CD1c-positive myeloid dendritic cell (primary cell): ENCODE measurements at regions not wholly inside any gene's neighbourhood (a gene's known extent, or its start where the extent isn't known, plus 50 kb on each side); places are given as distances from the start of the nearest gene placed in this dataset.
"Not testable (repeated sequence)": the region's sequence is repeated elsewhere in the genome, so short reads cannot be mapped to it uniquely, and the experiment has no call there.

Experiments
- DNase-seq: peaks from one replicate; pipeline ENCODE4 v3.0.0-alpha.2; 2016; ENCODE audit errors: extremely low spot score

DNA sequence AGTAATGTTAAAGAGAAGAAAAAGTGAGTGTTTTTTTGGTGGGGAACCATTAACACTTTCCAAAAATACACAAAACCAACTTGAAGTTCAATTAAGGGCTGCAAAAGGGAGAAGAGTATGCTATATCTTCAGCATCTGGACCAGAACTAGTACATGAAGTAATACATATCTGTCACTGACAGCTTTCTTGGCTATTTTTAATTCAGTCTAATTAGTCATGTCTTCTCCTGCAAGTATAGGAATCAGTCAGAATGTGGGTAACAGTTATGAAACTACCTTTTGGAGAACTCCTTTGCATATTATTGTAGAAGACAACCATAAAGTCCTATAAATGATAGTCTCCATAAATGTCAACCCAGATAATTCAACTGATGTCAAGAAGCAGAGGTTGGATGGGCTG, 901.2 kb downstream of the TTLL7 start:
- DNase-seq = no peak

DNA sequence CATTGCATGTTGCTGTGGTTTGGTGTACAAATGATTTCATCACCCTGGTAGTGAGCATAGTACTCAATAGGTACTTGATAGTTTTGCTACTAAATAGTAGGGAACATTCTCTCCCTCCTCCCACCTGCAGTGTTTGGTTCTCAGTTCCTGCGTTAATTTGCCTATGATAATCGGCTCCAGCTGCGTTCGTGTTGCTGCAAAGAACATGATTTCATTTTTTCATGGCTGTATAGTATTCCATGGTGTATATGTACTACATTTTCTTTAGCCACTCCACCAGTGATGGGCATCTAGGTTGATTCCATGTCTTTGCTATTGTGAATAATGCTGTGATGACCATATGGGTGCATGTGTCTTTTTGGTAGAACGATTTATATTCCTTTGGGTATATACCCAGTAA, 903.4 kb downstream of the TTLL7 start:
- DNase-seq = no peak

DNA sequence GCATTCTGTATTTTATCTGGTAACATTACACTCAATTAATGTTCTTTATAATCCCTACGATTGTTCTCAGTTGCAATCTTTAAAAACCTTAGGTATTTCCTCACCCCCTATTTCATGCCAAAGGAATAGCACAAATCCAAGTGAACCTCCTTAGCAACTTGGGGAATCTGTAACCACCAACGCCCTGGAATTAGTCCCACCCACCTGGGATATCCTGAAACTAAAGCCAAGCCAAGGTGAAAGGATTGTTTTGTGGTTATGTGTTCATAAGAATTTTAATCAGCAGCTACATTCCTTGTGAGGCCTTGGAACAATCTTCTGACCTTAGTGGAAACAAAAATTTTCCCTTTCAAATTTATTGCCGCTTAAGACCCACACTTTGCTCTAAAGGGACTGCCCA, 908.7 kb downstream of the TTLL7 start:
- no peak for DNase-seq

DNA sequence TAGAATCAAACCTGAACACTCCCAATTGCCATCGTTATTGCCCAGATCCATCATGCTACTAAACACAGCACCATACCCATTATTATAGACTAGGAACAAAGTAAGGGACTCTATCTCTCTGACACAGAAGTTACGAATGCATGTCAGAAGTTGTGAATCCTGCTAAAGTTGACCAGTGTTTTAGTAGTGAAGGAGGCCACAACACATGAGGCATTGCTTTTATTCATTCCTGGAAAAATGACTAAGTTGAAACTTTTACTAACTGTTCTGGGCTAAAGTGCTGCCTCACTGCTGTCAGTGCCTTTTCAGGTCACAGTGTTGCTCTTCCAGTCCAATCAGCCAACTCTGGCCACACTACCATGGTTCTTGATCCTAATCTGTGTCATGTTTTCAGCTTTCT, 911.1 kb downstream of the TTLL7 start:
- DNase-seq = no peak

DNA sequence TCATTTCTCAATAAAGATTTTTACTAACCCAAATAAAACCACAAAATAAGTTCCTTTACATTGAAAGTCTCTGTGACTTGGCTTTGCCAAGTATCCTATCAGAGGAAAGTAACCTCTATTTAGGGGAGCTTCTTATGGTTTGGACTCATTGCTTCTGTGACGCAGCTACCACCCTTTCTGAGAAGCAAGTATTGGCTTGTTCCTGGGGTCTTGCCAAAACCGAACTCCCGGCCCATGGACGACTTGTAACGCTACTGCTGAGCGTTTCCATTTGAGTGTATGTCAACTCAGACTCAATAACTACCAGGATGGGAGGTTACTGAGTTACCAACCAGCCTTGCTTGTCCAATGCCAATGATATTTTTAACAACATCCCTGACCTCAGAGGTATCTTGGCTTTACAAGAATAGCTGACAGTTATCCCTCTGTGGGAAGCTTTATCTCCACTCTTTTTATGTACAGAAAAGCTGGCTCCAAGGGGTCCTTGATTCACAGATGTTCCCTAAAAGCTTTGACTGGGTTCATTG, 911.9 kb downstream of the TTLL7 start:
- no peak for DNase-seq

DNA sequence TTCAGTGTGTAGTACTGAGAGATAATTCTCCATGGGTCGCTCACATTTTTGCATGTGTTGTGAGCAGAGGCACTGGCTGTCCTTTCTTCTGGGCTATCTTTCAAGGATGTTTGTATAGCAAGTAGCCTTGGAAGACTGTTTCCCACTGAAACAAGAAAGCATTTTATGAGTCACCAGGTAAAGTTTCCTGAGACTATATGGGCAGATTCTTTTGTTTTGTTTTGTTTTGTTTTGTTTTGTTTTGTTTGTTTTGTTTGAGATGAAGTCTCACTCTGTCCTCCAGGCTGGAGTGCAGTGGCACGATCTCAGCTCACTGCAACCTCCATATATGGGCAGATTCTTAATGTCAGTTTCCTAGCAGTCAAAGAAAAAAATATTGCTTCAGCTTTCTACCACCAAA, 912.6 kb downstream of the TTLL7 start:
- no peak for DNase-seq

DNA sequence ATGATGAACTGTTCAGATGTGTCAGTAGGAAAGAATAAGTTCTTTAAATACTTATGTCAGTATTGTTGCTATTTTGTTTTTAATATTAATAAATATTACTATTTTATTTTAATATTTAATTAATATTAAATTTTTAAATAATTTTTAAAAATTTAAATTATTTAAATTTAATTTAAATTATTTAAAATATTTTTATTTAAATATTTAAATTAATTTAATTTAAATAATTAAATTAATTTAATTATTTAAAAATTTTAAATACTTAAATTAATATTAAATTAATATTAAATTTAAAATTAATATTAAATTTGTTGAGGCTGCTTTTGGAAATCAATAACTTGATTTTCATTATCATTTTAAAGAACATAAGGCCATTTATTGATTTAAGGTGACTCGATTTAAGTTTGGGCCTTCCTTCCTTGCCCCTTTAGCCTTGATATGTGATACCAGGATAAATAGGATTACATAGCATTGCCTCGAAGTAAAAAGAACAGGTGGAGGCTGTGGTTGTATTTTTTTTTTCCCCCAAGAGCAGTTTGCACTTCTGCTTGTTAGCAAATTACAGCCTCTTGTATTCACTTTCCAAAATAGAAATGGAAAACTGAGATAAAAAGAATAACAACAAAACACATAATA, 915.2 kb downstream of the TTLL7 start:
- no peak for DNase-seq

DNA sequence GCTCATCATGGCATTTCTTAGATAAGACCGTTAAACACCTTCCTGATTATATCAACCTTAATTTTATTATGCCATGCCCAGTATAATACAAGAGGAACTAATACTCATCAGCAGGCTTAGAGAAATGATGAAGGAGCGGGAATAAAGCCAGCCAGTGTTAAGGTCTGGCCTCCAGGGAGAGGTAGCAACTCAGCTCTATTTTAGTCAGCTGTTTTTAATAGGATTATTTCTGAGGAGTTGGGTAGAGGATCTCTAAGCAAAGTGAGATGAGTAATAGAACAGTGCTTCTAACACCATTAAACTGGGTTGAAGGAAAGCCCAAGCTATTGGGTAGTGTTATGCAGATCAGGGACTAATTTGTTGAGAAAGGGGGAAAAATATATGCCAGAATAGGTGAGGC, 921.5 kb downstream of the TTLL7 start:
- DNase-seq = no peak

DNA sequence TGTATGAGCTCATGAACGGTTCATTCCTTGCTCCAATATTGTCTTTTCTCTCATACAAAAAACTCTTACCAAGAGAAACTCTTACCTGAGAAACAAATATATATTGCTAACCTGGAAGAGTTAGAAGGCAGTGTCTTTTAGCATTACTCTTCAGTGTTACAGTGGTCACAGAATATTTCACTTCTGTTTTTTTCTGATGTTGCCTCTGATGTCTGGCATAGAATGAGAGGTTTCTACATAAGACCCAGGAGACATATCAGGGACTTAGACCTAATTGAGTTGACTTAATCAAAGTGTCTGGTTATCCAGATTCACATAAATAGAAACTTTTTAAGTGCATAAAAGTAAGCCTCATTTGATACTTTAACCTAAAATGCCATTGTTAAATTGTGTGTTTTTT, 923.8 kb downstream of the TTLL7 start:
- DNase-seq = no peak

DNA sequence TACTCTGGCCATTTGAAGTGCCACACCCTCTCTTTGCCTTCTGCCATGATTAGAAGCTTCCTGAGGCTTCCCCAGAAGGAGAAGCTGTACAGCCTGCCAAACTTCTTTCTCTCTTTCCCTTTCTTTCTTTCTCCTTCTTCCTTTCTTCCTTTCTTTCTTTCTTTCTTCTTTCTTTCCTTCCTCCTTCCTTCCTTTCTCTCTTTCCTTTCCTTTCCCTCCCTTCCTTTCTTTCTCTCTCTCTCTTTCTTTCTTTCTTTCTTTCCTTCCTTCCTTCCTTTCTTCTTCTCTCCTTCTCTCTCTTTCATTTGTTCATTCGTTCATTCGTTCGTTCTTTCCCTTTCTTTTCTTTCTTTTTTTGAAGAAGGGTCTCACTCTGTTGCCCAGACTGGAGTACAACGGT, 931.0 kb downstream of the TTLL7 start:
- DNase-seq = no peak

DNA sequence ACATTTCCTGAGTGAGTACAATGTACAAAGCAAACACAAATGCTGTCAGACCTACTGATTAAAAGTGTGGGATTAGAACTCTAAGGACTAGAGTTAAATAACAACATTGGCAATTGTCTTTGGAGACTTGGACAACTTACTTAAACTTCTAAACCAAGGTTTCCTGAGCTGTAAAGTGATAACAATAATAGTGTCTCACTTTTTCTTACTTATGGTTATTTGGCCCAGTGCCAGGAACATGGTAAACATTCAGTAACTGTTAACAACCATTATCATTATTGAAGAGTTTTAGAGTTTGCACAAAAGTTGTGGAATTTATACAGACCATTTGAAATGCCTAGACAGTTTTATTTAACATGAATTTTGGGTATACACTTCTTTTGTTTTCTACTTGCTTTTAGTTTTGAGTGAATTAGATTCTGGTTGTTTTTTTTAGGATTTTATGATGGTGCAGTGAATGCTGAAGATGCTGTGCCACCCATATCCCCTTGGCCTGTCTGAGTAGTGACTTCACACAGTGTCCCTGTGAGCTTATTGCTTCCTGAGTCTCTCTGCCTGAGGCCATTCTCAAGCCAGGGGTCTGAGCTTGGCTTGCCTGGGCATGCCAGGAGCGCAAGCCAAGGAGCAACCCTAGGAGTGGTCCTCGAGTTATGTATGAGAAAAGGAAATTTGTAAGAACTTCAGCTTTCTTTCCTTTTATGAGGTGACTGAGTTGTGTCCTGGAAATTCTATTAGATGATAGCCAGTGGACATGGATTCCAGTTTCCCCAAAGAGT, 932.8 kb downstream of the TTLL7 start:
- DNase-seq = no peak

DNA sequence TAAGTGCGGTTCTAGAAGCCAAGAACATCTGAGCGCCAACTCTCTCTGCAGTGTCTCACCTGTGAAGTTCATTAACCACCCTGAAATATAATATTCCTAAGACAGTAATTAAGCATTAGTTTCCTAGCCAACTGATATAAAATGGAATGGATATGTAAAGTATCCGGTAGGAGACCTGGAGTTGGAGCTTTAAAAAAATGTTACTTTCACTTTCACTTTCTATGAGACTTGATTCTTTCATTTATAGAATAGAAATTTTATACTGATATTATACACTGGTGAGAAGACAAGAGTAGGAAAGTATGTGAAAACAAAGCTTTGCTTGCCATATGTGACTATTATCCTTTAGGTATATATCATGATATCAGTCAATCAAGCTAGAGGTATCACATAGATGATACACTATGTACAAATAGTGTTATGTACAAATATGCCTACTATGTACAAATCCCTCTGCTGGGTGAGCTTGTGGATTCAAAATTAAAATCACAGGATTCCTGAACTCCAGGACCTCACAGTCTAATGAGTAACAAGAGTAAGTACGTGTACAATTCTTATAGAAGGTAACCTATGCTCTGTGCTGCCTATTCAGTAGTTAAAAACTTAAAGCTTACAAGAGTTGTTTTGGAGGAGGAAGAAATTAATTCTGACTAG, 934.2 kb downstream of the TTLL7 start:
- DNase-seq = no peak

DNA sequence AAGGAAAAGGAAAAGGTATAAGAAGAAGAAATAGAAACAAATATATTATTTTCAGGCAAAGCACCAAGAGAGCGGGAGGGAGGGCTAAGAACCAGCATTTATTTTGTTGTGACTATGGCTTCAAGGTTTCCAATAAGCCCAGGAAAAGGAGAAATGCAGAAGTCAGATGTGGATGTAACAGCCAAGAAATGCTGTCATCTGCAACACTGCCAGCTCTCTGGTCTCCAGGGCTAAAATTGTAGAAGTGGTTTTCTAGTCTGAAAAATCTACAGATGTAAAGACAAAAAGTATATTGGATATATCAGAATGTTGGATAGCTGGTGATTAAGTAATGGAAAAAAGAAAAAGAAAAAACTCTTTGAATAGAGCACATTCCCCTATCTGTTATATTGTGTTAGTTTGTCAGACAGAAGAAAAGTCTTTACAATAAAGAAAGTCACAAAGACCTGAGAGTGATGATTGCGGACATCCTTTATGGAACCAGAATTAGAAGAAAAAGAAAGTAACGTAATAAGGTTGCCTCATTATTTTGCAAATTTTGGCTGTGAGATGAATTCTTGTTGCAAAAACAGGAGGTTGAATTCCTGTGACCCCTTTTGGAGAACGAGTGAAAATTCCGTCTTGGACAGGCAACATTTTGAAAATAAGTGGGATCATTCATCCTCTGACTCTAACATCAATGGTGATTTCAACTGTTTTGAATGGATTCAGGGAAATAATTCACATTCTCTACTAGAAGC, 938.1 kb downstream of the TTLL7 start:
- DNase-seq = no peak

DNA sequence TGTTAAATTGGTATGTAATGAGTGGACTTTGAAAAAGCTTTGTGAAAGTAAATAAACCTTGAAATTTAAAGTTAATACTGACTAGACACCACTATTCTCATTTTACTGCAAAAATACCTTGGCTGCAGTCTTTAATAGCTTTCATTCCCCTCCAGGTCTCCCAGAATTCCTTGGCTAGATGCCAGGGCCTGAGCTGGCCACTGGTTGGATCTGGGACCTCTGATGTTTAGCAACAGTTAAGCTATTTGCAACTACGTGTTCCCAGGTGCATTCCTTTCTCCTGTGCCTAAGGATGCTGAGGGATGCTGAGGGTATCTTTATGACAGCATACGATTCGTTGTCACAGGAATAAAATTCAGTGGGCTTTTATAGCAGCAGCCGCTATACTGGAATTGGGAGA, 938.7 kb downstream of the TTLL7 start:
- no peak for DNase-seq

DNA sequence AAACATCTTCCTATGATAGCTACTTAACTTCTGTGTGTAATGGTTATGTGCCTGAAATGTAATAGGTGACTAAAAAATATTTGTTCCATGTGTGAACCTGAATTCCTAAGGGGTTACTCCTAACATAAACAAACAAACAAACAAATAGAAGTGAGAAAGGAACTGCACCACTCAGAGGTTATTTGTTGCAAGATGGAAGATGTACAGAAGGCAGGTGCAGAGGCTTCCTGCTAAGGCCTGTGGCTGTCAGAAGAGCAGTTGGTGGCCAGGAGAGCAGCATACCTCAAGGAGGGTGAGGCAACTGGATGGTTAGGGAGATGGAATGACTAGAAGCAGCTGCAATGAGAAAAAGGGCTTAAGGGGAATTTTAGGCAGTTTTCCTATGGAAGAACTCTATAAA, 940.6 kb downstream of the TTLL7 start:
- no peak for DNase-seq

DNA sequence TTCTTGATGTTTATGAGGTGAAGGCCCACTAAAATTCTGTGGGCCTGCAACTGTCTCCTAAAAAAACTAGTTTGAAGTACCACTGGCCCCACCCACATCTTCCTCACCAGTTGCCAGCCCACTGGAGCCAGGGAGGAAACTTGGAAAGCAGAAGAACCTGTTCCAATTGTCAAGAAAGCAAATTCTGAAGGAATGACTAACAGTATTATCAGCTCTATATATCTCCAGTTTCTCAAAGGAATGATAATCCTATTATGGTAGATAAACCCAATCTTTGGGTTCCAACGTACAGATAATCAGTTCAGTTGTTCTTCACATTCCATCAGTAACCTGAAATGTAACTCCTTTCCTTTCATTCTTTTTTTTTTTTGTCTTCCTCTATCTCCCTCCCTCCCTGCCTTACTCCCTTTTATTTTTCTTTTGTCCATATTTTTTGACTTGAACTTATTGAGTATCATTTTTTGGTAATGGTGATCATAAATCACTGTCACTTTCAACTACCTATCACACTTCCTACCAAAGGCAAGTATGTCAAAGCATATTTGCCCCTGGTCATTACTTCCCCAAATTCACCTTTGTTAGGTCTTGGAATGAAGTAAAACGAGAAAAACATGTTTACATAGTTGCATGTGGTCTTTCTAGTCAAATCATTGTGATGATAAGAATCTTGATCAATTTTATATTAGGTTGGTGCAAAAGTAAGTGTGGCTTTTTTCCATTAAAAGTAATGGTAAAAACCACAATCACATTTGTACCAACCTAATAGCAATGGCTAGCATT, 943.4 kb downstream of the TTLL7 start:
- DNase-seq = no peak

DNA sequence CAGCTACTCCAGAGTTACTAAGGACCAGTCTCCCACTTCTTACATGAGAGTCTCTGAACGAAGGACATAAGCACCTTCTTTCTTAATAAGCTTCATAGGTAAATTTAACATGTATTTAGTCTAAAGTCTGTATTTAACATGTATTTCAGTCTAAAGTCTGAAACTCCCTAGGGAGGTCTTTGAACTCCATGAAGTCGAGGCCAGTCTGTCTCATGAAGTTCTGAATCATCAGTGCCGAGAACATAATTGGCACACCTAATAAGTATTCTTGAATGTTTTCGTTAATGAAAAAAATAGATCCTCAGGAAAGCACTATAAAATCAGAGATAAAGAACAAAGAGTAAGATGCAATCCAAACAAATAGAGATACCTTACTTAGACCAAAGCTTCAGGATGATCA, 945.5 kb downstream of the TTLL7 start:
- no peak for DNase-seq

DNA sequence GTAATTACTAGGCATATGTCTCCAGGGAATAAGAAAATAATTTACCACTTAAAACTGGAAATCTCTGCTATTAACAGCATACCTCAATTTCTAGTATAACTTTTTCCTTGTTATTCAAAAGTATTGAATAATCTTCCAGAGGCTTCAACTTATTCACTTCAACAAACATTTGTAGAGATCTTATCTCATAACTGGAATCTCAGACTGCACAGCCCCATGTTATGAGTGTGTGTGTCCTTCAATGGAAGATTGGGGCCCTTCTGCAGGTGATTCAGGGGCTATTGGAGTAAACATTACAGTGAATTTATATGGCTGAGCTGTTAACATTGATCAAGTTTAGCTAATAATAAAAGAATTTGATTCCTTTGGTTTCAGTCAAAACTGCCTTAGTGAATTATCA, 946.1 kb downstream of the TTLL7 start:
- no peak for DNase-seq

DNA sequence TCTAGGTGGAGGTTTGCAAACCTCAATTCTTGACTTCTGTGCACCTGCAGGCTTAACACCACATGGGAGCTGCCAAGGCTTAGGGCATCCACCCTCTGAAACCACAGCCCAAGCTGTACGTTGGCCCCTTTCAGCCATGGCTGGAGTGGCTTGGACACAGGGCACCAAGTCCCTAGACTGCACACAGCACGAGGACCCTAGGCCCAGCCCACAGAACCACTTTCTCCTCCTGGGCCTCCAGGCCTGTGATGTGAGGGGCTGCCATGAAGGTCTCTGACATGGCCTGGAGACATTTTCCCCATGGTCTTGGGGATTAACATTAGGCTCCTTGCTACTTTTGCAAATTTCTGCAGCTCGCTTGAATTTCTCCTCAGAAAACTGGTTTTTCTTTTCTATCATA, 947.9 kb downstream of the TTLL7 start:
- DNase-seq = not testable (repeated sequence)

DNA sequence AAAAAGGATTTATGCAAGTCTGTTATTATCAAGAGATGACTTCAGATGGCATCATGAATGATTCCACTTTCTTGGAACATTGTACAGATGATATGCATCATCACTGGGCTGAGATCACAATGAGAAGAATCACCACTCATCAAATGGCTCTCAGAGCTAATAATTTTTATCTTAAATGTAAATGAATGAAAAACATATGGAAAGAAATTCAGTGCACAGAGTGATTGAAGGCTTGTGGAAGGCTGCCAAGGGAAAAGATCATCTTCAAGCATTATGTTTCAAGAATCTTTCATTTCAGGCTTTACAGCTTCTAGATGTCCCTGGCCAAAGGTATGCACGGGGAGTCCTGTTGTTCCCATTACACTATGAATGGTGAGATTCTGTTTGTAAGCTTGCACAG, 955.7 kb downstream of the TTLL7 start:
- no peak for DNase-seq

DNA sequence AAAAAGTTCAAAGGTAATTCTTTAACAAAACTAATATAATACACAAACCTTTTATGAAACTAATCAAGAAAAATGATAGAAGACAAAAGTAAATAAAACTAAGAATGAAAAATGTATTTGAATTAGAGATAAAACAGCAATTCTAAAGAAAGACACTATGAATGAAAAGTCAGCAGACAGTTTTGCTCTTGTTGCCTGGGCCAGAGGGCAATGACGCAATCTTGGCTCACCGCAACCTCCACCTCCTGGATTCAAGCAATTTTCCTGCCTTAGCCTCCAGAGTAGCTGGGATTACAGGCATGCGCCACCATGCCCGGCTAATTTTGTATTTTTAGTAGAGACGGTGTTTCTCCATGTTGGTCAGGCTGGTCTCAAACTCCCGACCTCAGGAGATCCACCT, 959.8 kb downstream of the TTLL7 start:
- DNase-seq = not testable (repeated sequence)

DNA sequence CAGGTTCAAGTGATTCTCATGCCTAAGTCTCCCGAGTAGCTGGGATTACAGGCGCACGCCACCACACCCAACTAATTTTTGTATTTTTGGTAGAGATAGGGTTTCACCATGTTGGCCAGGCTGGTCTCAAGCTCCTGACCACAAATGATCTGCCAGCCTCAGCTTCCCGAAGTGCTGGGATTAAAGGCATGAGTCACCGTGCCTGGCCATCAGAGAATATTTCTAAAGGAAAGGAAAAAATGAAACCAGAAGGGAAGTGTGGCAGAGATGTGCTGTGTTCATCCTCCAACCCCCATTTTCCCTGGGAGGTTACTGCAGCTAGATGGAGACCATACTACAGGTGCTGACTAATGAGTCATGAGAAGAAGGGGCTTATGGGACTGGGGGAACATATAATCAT, 964.1 kb downstream of the TTLL7 start:
- no peak for DNase-seq
